B cell (primary cell): ENCODE measurements at regions not wholly inside any gene's neighbourhood (a gene's known extent, or its start where the extent isn't known, plus 50 kb on each side); places are given as distances from the start of the nearest gene placed in this dataset.

ENCODE experiments used
- ATAC-seq: fragments of 200-7000 bp; cut with Tn5 transposase; one replicate; pipeline ENCODE4 v1.10.0; 2021; ENCODE audit warnings: low read depth, mild to moderate bottlenecking, moderate number of reproducible peaks, moderate library complexity
- CTCF ChIA-PET: fragments of 350-600 bp; sonication (Branson Sonifier 250); formaldehyde crosslinking; loops from one replicate; lab custom pipeline; 2021; ENCODE audit warnings: antibody characterized with exemption, inconsistent platforms; lab: Charles Lee
- POLR2A ChIA-PET: fragments of 350-600 bp; sonication (Branson Sonifier 250); formaldehyde crosslinking; loops from one replicate; lab custom pipeline; 2021; ENCODE audit warnings: antibody characterized with exemption; lab: Charles Lee
- DNase-seq: peaks from one replicate; pipeline ENCODE4 v3.0.0; 2013
- H2AFZ ChIP-seq: 2 replicates; pipeline ENCODE4 v1.6.1; 2012; ENCODE audit warnings: mild to moderate bottlenecking, low read depth, low read length; ENCODE audit not compliant: insufficient read depth, poor library complexity, severe bottlenecking
- H3K27ac ChIP-seq, 2 donors: 1 replicate in 1 of 2; 2 replicates in 1 of 2; pipeline ENCODE4 v1.5.1; 2012 to 2013; ENCODE audit warnings: low read length in 2 of 2, mild to moderate bottlenecking in 2 of 2, moderate library complexity in 1 of 2
- H3K27me3 ChIP-seq, 4 experiments: fragments of 200-600 bp in 1 of 4; sonication (generic) in 1 of 4; replicated peaks in 1 of 4; 1 replicate in 2 of 4; 2 replicates in 2 of 4; pipeline versions ENCODE4 v1.6.1 to v1.7.0; 2013 to 2016; ENCODE audit warnings: low read length in 3 of 4, mild to moderate bottlenecking in 2 of 4, mixed read lengths in 1 of 4, moderate library complexity in 1 of 4; ENCODE audit not compliant: insufficient read depth in 4 of 4, control insufficient read depth in 3 of 4; ENCODE audit errors: control extremely low read depth in 1 of 4
- H3K36me3 ChIP-seq, 2 experiments: replicated peaks in 1 of 2; 1 replicate in 1 of 2; 2 replicates in 1 of 2; pipeline versions ENCODE4 v1.6.1 to v1.7.1; 2013; ENCODE audit warnings: low read length in 1 of 2; ENCODE audit not compliant: insufficient read depth in 2 of 2, control insufficient read depth in 1 of 2; ENCODE audit errors: control extremely low read depth in 1 of 2, extremely low read depth in 1 of 2
- H3K4me1 ChIP-seq, 2 donors: fragments of 200-600 bp in 1 of 2; sonication (generic) in 1 of 2; 1 replicate in 1 of 2; 2 replicates in 1 of 2; pipeline versions ENCODE4 v1.5.1 to v1.6.1; 2013 to 2017; ENCODE audit warnings: low read length in 2 of 2; ENCODE audit not compliant: control insufficient read depth in 2 of 2, insufficient read depth in 2 of 2
- H3K4me2 ChIP-seq: replicated peaks from 2 replicates; pipeline ENCODE3; 2012; ENCODE audit warnings: mild to moderate bottlenecking, low read depth, low read length; ENCODE audit not compliant: poor library complexity, severe bottlenecking
- H3K4me3 ChIP-seq, 5 experiments: fragments of 200-600 bp in 1 of 5; sonication (generic) in 1 of 5; 1 replicate in 3 of 5; 2 replicates in 2 of 5; pipeline versions ENCODE4 v1.5.1 to v1.7.0; 2011 to 2016; ENCODE audit warnings: low read length in 4 of 5, mild to moderate bottlenecking in 4 of 5, low read depth in 2 of 5, control low read depth in 1 of 5, moderate library complexity in 1 of 5; ENCODE audit not compliant: insufficient read depth in 1 of 5; ENCODE audit errors: control extremely low read depth in 1 of 5, extremely low read depth in 1 of 5
- H3K79me2 ChIP-seq: fragments of 200-600 bp; sonication (generic); one replicate; pipeline ENCODE4 v1.6.0; 2016; ENCODE audit warnings: low read length; ENCODE audit not compliant: control insufficient read depth, insufficient read depth
- H3K9ac ChIP-seq: fragments of 200-600 bp; sonication (generic); 2 replicates; pipeline ENCODE4 v1.6.1; 2017; ENCODE audit warnings: mild to moderate bottlenecking, low read length, moderate library complexity
- H3K9me3 ChIP-seq, 3 donors: one replicate each; pipeline versions ENCODE4 v1.6.1 to v1.7.1; 2013; ENCODE audit warnings: low read length in 2 of 3; ENCODE audit not compliant: control insufficient read depth in 2 of 3, insufficient read depth in 1 of 3; ENCODE audit errors: control extremely low read depth in 1 of 3
- H4K20me1 ChIP-seq: 2 replicates; pipeline ENCODE4 v1.6.0; 2012; ENCODE audit warnings: mild to moderate bottlenecking, low read length; ENCODE audit not compliant: insufficient read depth, control insufficient read depth, poor library complexity, severe bottlenecking
- H3K27ac Mint-ChIP-seq: one replicate; pipeline ENCODE4 v1.8.0; 2021; ENCODE audit warnings: mixed read lengths
- H3K27me3 Mint-ChIP-seq: one replicate; pipeline ENCODE4 v1.8.0; 2021; ENCODE audit warnings: mixed read lengths
- H3K4me1 Mint-ChIP-seq: one replicate; pipeline ENCODE4 v1.8.0; 2021; ENCODE audit warnings: mixed read lengths
- H3K4me3 Mint-ChIP-seq: one replicate; pipeline ENCODE4 v1.8.0; 2021; ENCODE audit warnings: mixed read lengths
- H3K9me3 Mint-ChIP-seq: one replicate; pipeline ENCODE4 v1.8.0; 2022; ENCODE audit warnings: mixed read lengths; ENCODE audit not compliant: insufficient read depth
- EZH2 ChIP-seq: IDR thresholded peaks from 2 replicates; pipeline ENCODE4 v1.6.1; 2012; ENCODE audit warnings: borderline replicate concordance, low read depth, mild to moderate bottlenecking, moderate library complexity, low read length; ENCODE audit not compliant: insufficient read depth, poor library complexity, severe bottlenecking
- WGBS: methylation state at CpG from one replicate; pipeline ENCODE4 v1.1.5; 2013; ENCODE audit warnings: missing lambda C conversion rate; ENCODE audit not compliant: insufficient coverage; 5-methylcytosine and 5-hydroxymethylcytosine counted together
- intact Hi-C: fragments of 100-400 bp; cut with micrococcal nuclease; formaldehyde crosslinking; loops from one replicate; pipeline ENCODE4 v1.10.0; 2022
- TF ChIP-seq, protein P1 (sequence below): fragments of 200-600 bp; IDR thresholded peaks from one replicate; pipeline ENCODE4 v1.8.0; 2022; ENCODE audit warnings: antibody characterized with exemption, mild to moderate bottlenecking

DNA sequence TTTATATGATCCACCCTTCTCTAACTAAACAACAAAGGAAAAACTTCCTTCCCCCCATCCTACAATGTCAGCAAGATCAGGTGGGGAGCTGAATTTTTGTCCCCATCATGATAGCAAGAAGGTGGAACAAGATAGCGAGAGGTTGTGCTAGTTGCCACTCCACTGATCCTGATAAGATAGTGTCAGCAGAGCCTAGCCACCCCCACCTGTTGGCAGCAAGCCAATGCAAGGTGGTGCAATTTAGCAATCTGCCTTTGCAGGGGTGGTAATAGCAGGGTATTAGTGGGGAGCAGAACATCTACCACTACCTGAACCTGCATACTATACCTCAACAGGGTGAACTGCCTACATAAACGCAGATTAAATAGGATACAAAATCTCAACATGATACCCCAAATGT lies 80.2 kb upstream of the MAMLD1 start:
- no peak overlapping the region for H3K4me3 ChIP-seq
- H3K4me2 ChIP-seq = no peak overlapping the region
- intact Hi-C loops = no loop called here
- CTCF ChIA-PET = no interaction called here
- DNase-seq (no peak), ATAC-seq (no peak)
- no peak overlapping the region for H3K9ac ChIP-seq
- POLR2A ChIA-PET = no interaction called here
- no peak overlapping the region for H2AFZ ChIP-seq
- TF ChIP-seq, protein P1, sequence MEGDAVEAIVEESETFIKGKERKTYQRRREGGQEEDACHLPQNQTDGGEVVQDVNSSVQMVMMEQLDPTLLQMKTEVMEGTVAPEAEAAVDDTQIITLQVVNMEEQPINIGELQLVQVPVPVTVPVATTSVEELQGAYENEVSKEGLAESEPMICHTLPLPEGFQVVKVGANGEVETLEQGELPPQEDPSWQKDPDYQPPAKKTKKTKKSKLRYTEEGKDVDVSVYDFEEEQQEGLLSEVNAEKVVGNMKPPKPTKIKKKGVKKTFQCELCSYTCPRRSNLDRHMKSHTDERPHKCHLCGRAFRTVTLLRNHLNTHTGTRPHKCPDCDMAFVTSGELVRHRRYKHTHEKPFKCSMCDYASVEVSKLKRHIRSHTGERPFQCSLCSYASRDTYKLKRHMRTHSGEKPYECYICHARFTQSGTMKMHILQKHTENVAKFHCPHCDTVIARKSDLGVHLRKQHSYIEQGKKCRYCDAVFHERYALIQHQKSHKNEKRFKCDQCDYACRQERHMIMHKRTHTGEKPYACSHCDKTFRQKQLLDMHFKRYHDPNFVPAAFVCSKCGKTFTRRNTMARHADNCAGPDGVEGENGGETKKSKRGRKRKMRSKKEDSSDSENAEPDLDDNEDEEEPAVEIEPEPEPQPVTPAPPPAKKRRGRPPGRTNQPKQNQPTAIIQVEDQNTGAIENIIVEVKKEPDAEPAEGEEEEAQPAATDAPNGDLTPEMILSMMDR = no peak
- no peak for TF ChIP-seq EZH2
- H3K27me3 Mint-ChIP-seq = peaks cover 7% of the 10 kb centered on the region
- H3K9me3 Mint-ChIP-seq = no peaks in the 10 kb centered on the region
- H3K4me1 Mint-ChIP-seq = no peaks in the 10 kb centered on the region
- no peaks in the 10 kb centered on the region for H3K9me3 ChIP-seq
- no peaks in the 10 kb centered on the region for H3K79me2 ChIP-seq
- H3K27ac ChIP-seq = no peak overlapping the region
- no peaks in the 10 kb centered on the region for H3K36me3 ChIP-seq
- no peaks in the 10 kb centered on the region for H3K27me3 ChIP-seq
- H3K4me1 ChIP-seq = no peaks in the 10 kb centered on the region
- H3K27ac Mint-ChIP-seq = no peak overlapping the region
- H4K20me1 ChIP-seq = no peaks in the 10 kb centered on the region
- WGBS = no CpG with 5 or more reads among the region's 2 CpGs
- H3K4me3 Mint-ChIP-seq = no peak overlapping the region

DNA sequence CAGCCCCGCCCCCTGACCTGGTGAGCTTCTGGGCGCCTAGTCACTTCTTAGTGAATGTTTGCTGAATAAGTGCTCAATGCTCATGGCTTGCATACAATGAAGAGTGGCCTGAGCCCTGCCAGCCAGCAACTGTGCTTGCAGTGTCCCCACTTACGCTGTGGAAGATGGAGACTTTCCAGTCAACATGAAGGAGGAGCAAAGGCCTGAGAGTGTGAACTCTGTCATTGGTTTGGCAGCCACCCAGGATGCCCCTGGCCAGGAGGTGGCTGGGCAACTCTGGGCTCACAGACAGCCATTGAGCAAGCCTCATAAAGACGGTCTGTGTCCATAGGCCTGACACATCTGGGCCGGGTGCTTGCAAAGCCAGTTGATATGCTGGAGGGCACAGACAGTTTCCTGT lies 72.1 kb upstream of the MAMLD1 start:
- intact Hi-C loops = no loop called here
- no peak overlapping the region for H3K4me3 ChIP-seq
- H3K4me2 ChIP-seq = no peak overlapping the region
- H3K9me3 ChIP-seq = no peaks in the 10 kb centered on the region
- ChIA-PET CTCF (no interaction called here), POLR2A (no interaction called here)
- Mint-ChIP-seq H3K9me3 (peaks cover 4% of the 10 kb centered on the region), H3K4me1 (no peaks in the 10 kb centered on the region), H3K27me3 (no peaks in the 10 kb centered on the region), H3K4me3 (no peak overlapping the region), H3K27ac (no peak overlapping the region)
- H2AFZ ChIP-seq = no peak overlapping the region
- H3K9ac ChIP-seq = no peak overlapping the region
- 100% methylated on average over 2 of the region's 5 CpGs for WGBS
- no peaks in the 10 kb centered on the region for H3K27me3 ChIP-seq
- H3K79me2 ChIP-seq = no peaks in the 10 kb centered on the region
- no peak for TF ChIP-seq EZH2
- TF ChIP-seq, protein P1 = no peak
- no peak for ATAC-seq
- H3K36me3 ChIP-seq = no peaks in the 10 kb centered on the region
- DNase-seq = no peak
- no peaks in the 10 kb centered on the region for H4K20me1 ChIP-seq
- H3K4me1 ChIP-seq = no peaks in the 10 kb centered on the region
- no peak overlapping the region for H3K27ac ChIP-seq
